ENCODE measurements at regions not wholly inside any gene's neighbourhood (a gene's known extent, or its start where the extent isn't known, plus 50 kb on each side); places are given as distances from the start of the nearest gene placed in this dataset.

- no peak overlapping the region for H3K4me3 ChIP-seq
- H3K27ac ChIP-seq: no peak overlapping the region
- no peak for DNase-seq (ENCODE audit: low spot score)
- H3K9me3 ChIP-seq: peaks cover 0 to 14% of the 10 kb centered on the region in 2 donors
- no peaks in the 10 kb centered on the region for H3K27me3 ChIP-seq
- TF ChIP-seq CTCF (IDR thresholded peaks at IDR 0.05): no peak
- no peaks in the 10 kb centered on the region for H3K4me1 ChIP-seq
- no peaks in the 10 kb centered on the region for H3K36me3 ChIP-seq
Observed at GRCh38 chr4:107164962-107165475, 128.9 kb upstream of the DKK2 start.

GRCh38 chr4:107156443-107156842 is 120.3 kb upstream of the DKK2 start:
- TF ChIP-seq CTCF (IDR thresholded peaks at IDR 0.05): no peak
- no peak for DNase-seq (ENCODE audit: low spot score)
- H3K9me3 ChIP-seq: no peaks in the 10 kb centered on the region
- no peaks in the 10 kb centered on the region for H3K27me3 ChIP-seq
- no peaks in the 10 kb centered on the region for H3K36me3 ChIP-seq
- no peak overlapping the region for H3K4me3 ChIP-seq
- no peak overlapping the region for H3K27ac ChIP-seq
- no peaks in the 10 kb centered on the region for H3K4me1 ChIP-seq

- Histone ChIP-seq H3K36me3 (no peaks in the 10 kb centered on the region), H3K9me3 (no peaks in the 10 kb centered on the region), H3K4me3 (no peak overlapping the region), H3K27me3 (no peaks in the 10 kb centered on the region), H3K27ac (no peak overlapping the region), H3K4me1 (no peaks in the 10 kb centered on the region)
- DNase-seq (ENCODE audit: low spot score): no peak
- TF ChIP-seq CTCF (IDR thresholded peaks at IDR 0.05): no peak
Observed at GRCh38 chr4:107155366-107155765, 119.3 kb upstream of the DKK2 start.

- no peak for TF ChIP-seq CTCF (IDR thresholded peaks at IDR 0.05)
- H3K4me3 ChIP-seq: no peak overlapping the region
- H3K27me3 ChIP-seq: no peaks in the 10 kb centered on the region
- H3K9me3 ChIP-seq: no peaks in the 10 kb centered on the region
- no peaks in the 10 kb centered on the region for H3K36me3 ChIP-seq
- no peak overlapping the region for H3K27ac ChIP-seq
- no peak for DNase-seq (ENCODE audit: low spot score)
- no peaks in the 10 kb centered on the region for H3K4me1 ChIP-seq
Observed at GRCh38 chr4:107153956-107154355, 117.8 kb upstream of the DKK2 start.

GRCh38 chr4:107153228-107153627 is 117.1 kb upstream of the DKK2 start:
- Histone ChIP-seq H3K27ac (no peak overlapping the region), H3K4me3 (no peak overlapping the region), H3K4me1 (no peaks in the 10 kb centered on the region), H3K36me3 (no peaks in the 10 kb centered on the region), H3K27me3 (no peaks in the 10 kb centered on the region), H3K9me3 (no peaks in the 10 kb centered on the region)
- TF ChIP-seq CTCF (IDR thresholded peaks at IDR 0.05): no peak
- no peak for DNase-seq (ENCODE audit: low spot score)

- H3K4me3 ChIP-seq: no peak overlapping the region
- DNase-seq (ENCODE audit: low spot score): no peak
- H3K36me3 ChIP-seq: no peaks in the 10 kb centered on the region
- no peak overlapping the region for H3K27ac ChIP-seq
- no peak for TF ChIP-seq CTCF (IDR thresholded peaks at IDR 0.05)
- H3K27me3 ChIP-seq: no peaks in the 10 kb centered on the region
- H3K4me1 ChIP-seq: no peaks in the 10 kb centered on the region
- H3K9me3 ChIP-seq: no peaks in the 10 kb centered on the region
Observed at GRCh38 chr4:107151173-107151572, 115.1 kb upstream of the DKK2 start.
